Hindlimb muscle (tissue), 1 donor: ENCODE measurements at regions not wholly inside any gene's neighbourhood (a gene's known extent, or its start where the extent isn't known, plus 50 kb on each side); places are given as distances from the start of the nearest gene placed in this dataset.

ENCODE experiments used
- DNase-seq: peaks from one replicate; pipeline ENCODE4 v3.0.0-alpha.2; 2013

GRCh38 chr12:75831402-75831801 lies 200.2 kb downstream of the PHLDA1 start:
- no peak for DNase-seq

DNA sequence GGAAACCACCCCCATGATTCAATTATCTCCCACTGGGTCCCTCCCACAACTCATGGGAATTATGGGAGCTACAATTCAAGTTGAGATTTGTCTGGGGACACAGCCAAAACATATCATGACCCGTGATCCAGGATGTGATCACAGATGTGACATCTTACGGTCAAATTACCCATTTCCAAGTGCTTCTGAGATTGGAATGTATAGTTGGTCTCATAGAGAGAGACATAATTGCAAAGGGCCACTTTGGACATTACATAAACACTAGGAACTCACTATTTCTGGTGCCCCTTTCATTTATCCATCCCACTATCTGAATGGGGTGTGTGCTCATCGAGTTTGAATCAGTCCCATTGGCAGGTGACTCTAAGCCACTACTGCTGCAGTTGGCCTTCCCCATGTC lies 204.5 kb downstream of the PHLDA1 start:
- no peak for DNase-seq

DNA sequence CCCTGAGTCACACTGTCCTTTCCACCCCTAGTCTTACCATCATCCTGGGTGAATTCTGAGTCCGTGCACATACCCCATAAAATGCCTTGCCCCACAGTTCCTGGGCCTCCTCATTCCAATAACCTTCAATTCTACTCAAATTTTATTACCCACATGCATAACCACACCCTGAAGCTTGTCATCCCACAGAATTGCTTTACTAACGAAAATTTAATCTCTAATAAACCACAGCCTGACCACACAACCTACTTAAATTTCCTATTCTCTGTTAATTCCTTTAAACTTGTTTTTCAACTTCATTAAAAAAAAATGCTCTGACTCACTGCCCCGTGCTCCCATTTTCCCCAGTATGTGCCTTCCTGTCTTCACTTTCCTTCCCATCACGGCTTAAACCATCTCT lies 205.9 kb downstream of the PHLDA1 start:
- DNase-seq = no peak

- no peak for DNase-seq
Measured at GRCh38 chr12:75823475-75823874, 208.1 kb downstream of the PHLDA1 start.

DNA sequence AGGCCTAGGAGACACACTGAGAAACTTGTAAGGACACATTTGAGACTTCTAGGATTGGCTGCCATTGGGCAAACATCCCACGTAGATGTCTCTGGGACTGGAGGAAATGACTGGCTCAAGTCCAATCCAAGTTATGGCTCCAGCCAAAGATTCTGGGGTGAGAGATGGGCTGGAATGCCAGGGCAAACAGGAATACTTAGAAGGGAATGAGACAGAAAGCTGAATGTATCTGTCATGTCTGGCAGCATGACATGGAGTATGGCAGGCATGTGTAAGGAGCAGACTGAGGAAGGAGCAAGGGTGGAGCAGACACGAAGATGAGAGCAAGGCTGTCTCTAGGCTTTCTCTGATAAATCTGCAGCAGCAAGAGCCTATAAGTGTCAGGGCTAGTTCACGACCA lies 209.2 kb downstream of the PHLDA1 start:
- DNase-seq = no peak

GRCh38 chr12:75820848-75821578 lies 210.6 kb downstream of the PHLDA1 start:
- peak; percentile 91 for DNase-seq

- DNase-seq = no peak
Measured at GRCh38 chr12:75820071-75820470, 211.5 kb downstream of the PHLDA1 start.

GRCh38 chr12:75819512-75819911 lies 212.1 kb downstream of the PHLDA1 start:
- no peak for DNase-seq

GRCh38 chr12:75818863-75819262 lies 212.7 kb downstream of the PHLDA1 start:
- DNase-seq = no peak

- DNase-seq = no peak
Measured at GRCh38 chr12:75816897-75817296, 214.7 kb downstream of the PHLDA1 start.

- no peak for DNase-seq
Measured at GRCh38 chr12:75815756-75816155, 215.8 kb downstream of the PHLDA1 start.

DNA sequence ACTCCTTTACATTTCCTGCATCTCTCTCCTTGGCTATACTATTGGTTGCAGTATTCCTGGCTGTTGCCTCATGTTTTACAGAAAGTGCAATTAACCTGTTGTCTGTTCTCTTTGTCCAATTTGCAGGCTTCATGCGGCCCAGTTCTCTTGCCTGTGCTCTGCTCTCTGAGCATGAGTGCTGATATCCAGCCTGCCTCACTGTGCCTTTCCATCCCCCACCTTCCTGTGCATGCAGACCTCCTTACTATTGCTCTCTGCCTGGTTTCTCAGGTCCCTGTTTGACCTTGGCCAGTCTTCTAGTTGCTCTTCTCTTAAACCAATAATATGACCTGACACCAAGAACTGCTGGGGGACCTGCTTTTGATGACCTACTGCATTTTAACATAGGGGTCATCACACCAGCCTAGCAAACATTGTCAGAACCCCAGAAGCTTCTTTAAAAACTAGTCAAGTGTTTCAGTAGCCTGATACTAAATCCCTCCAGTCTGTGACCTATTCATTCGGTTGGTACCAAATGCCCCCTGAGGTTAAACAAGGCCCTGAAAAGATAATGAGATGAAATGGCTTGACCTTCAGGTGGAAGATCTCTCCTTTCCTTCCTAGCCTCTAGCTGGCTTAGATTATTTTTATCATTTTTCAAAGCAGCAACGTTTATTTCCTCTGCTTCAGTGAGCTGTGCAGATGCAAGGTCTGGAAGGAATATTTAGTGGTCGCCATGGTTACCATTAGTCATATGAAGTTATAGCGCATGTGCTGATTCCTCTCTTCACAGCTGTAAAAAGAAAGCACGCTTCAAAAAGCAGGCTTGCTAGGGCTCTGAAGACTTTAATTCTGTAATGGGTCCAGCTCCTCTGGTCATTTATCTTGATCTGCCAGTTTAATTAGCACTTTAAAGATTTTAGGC lies 216.5 kb downstream of the PHLDA1 start:
- DNase-seq = peak; percentile 92

DNA sequence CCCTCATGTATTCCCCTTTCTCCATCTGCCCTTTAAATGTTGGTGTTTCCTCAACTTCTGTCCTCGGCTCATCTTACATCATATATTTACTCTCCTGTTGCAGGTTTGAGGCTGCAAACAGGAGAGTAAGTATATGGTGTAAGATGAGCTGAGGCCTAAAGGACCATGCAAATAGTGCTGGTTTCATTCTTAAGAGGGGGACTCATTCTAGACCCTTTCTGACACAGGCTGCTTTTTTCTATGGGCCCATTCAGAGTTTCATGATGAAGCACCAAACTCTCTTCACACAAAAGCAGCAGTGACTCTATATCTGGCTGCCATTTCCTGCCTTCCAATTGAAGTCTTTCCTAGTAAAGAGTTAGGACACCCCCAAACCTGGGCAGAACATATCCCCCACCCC lies 218.5 kb downstream of the PHLDA1 start:
- no peak for DNase-seq

DNA sequence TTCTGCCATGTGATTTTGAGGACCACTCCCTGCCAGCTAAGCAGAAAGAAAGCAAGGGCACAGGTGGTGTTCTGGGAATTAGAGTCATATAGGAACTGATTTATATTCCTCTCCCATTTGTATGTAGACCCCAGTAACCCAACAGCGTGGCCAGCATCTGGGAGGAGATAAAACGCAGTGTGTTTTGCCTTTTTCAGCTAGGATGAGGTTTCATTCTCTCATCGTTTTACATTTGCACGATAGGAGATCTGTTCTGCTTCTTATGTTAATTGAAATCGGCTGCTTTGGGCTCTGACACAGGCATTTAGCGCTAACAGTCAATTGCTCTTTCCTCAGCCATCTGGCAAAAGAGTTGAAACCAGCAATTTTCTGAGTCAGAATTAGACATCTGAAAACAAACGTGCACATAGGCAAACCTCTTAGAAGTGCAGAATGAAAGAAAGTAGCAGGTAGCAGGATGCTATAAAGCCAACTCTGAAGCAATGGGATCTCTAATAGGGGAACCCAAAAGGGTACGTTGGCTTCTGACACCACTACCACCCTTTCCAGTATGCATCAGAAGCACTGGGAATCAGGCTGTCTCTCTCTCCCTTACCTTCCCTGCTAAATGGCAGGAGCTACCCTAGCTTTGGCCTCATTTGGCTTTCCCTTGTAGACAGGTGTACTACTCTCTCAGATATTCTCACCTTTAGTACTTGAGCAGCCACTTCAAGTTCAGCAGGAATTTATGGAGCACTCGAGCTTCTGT lies 219.1 kb downstream of the PHLDA1 start:
- no peak for DNase-seq

- no peak for DNase-seq
Measured at GRCh38 chr12:75809746-75810145, 221.8 kb downstream of the PHLDA1 start.

GRCh38 chr12:75807494-75807893 lies 224.1 kb downstream of the PHLDA1 start:
- no peak for DNase-seq

DNA sequence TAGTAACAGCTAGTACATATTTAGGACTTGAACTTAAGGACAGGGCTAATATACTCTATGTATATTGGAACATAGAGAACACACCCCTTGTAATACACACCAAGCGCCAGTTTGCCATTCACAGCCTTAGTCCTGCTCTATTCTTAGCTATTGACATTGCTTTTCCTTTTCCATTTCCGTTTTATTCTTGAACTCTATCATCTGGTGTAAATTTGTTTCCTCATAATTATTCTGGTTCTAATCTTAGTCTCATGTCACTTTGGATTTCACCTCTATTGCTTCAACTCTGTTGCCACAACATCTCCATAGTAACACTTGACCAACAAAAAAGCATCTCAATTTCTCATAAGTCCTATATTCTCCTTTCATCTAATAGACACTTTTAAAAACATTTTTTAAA lies 225.7 kb downstream of the PHLDA1 start:
- DNase-seq = no peak

GRCh38 chr12:75805320-75805719 lies 226.3 kb downstream of the PHLDA1 start:
- no peak for DNase-seq

DNA sequence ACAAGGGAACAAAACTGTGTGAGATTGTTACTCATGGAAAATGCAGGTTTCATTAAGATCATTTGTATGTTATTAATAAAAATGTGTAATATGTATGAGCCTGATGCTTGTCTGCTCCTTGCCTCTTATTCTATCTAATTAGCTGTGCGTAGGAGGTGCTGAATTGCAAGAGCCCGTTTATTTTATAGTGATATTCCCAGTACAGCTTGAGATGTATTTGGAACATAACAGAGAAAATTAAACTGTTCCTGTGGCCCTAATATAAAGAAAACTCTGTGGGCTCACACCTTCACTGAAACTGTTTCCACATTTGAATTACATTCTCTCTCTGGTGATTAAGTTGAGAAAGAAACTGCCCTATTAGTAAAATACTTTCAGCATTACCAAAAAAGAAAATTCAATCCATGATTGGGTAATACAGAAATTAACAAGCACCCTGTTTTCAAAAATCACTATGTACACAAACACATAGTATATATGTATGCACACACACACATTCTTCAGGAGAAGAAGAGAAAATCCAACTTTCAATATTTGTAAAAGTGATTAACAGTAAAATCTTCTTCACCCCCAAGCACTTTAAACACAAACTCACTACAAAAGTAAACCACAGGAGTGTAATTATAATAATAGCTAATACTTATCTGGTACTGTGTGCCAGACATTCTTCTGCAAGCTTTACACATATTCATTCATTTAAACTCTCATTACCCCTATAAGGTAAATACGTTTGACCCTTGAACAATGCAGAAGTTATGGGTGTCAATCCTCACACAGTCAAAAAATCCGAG lies 233.2 kb downstream of the PHLDA1 start:
- DNase-seq = no peak

DNA sequence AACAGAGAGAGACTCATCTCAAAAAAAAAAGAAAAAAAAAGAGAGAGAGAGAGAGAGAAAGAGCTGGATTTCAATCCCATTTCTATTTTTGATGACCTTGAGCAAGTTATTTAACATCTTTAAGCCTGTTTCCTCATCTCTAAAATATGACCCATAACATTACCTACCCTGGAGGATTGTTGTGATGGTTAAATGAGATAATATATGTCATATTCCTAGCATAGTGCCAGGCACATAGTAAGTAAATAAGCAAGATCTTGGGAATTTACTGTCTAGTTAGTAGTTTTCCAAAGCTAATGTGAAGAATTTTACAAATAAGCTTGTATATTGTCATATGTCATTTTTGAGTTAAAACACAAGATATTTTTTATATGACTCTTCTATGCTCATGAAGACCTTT lies 236.5 kb downstream of the PHLDA1 start:
- no peak for DNase-seq

GRCh38 chr12:75792687-75793086 lies 238.9 kb downstream of the PHLDA1 start:
- no peak for DNase-seq

GRCh38 chr12:75790219-75790618 lies 241.4 kb downstream of the PHLDA1 start:
- no peak for DNase-seq
